GM23338 (cell line): ENCODE measurements at regions not wholly inside any gene's neighbourhood (a gene's known extent, or its start where the extent isn't known, plus 50 kb on each side); places are given as distances from the start of the nearest gene placed in this dataset.

Source experiments
- EZH2 ChIP-seq: fragments of 200-600 bp; sonication (generic); IDR thresholded peaks from one replicate; pipeline ENCODE4 v1.8.0; 2017; ENCODE audit warnings: antibody characterized with exemption, mild to moderate bottlenecking, low read depth; ENCODE audit not compliant: unreplicated experiment
- EZH2phosphoT487 ChIP-seq: fragments of 200-600 bp; sonication (generic); IDR thresholded peaks from one replicate; pipeline ENCODE4 v1.8.1; 2018; ENCODE audit warnings: antibody characterized with exemption; ENCODE audit not compliant: unreplicated experiment
- JUNB ChIP-seq: IDR thresholded peaks from one replicate; pipeline ENCODE4 v1.6.1; 2016; ENCODE audit warnings: antibody characterized with exemption; ENCODE audit not compliant: unreplicated experiment
- POLR2AphosphoS5 ChIP-seq: IDR thresholded peaks from 2 replicates; pipeline ENCODE4 v1.6.1; 2016; ENCODE audit warnings: antibody characterized with exemption, low read depth
- ZNF114 ChIP-seq: fragments of 250-450 bp; sonication (Bioruptor Pico); IDR thresholded peaks from 2 replicates; pipeline ENCODE4 v1.5.0; 2020; ENCODE audit warnings: mild to moderate bottlenecking, moderate library complexity
- ZNF331 ChIP-seq: fragments of 250-450 bp; sonication (Bioruptor Pico); IDR thresholded peaks from 2 replicates; pipeline ENCODE4 v1.5.0; 2020; ENCODE audit warnings: low read depth, mild to moderate bottlenecking, moderate library complexity
- TF ChIP-seq, protein P1 (sequence below): IDR thresholded peaks from one replicate; pipeline ENCODE4 v1.6.1; 2018; ENCODE audit warnings: antibody characterized with exemption; ENCODE audit not compliant: unreplicated experiment
- TF ChIP-seq, protein P2 (sequence below), 2 experiments: fragments of 200-600 bp in 1 of 2; sonication (generic) in 1 of 2; conservative IDR thresholded peaks; 2 replicates each; pipeline versions ENCODE4 v1.5.1 to v1.6.1; 2016 to 2017; ENCODE audit warnings: antibody characterized with exemption in 2 of 2, low read depth in 2 of 2, mild to moderate bottlenecking in 2 of 2, moderate library complexity in 1 of 2

DNA sequence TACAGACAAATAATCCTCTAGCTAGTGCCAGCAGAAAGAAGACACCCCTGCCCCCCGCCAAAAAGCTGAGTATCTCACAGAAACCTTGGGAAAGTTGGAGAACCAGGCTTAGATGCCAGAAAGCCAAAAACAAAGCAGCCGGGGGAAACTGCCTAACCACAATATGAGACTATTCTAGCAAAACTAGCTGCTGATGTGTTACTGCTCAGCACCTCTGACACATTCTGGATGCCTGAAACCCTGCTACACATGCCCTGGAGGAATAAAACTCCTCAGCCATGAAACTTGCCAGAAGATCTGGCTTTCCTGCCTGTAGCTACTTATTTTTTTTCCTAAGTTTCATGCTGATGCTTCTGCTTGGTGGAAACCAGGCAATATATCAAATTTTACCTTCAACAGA, 122.7 kb upstream of the GCFC2 start:
- TF ChIP-seq EZH2 (no peak), JUNB (no peak), POLR2AphosphoS5 (no peak), EZH2phosphoT487 (no peak), ZNF331 (CRISPR knock-in tag) (no peak), ZNF114 (CRISPR knock-in tag) (no peak)
- TF ChIP-seq, protein P1, sequence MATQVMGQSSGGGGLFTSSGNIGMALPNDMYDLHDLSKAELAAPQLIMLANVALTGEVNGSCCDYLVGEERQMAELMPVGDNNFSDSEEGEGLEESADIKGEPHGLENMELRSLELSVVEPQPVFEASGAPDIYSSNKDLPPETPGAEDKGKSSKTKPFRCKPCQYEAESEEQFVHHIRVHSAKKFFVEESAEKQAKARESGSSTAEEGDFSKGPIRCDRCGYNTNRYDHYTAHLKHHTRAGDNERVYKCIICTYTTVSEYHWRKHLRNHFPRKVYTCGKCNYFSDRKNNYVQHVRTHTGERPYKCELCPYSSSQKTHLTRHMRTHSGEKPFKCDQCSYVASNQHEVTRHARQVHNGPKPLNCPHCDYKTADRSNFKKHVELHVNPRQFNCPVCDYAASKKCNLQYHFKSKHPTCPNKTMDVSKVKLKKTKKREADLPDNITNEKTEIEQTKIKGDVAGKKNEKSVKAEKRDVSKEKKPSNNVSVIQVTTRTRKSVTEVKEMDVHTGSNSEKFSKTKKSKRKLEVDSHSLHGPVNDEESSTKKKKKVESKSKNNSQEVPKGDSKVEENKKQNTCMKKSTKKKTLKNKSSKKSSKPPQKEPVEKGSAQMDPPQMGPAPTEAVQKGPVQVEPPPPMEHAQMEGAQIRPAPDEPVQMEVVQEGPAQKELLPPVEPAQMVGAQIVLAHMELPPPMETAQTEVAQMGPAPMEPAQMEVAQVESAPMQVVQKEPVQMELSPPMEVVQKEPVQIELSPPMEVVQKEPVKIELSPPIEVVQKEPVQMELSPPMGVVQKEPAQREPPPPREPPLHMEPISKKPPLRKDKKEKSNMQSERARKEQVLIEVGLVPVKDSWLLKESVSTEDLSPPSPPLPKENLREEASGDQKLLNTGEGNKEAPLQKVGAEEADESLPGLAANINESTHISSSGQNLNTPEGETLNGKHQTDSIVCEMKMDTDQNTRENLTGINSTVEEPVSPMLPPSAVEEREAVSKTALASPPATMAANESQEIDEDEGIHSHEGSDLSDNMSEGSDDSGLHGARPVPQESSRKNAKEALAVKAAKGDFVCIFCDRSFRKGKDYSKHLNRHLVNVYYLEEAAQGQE: no peak
- TF ChIP-seq, protein P2, sequence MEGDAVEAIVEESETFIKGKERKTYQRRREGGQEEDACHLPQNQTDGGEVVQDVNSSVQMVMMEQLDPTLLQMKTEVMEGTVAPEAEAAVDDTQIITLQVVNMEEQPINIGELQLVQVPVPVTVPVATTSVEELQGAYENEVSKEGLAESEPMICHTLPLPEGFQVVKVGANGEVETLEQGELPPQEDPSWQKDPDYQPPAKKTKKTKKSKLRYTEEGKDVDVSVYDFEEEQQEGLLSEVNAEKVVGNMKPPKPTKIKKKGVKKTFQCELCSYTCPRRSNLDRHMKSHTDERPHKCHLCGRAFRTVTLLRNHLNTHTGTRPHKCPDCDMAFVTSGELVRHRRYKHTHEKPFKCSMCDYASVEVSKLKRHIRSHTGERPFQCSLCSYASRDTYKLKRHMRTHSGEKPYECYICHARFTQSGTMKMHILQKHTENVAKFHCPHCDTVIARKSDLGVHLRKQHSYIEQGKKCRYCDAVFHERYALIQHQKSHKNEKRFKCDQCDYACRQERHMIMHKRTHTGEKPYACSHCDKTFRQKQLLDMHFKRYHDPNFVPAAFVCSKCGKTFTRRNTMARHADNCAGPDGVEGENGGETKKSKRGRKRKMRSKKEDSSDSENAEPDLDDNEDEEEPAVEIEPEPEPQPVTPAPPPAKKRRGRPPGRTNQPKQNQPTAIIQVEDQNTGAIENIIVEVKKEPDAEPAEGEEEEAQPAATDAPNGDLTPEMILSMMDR (conservative IDR thresholded peaks at IDR 0.05; ENCODE audit: low read depth in 2 of 2): no peak
